GM12865 (cell line): ENCODE measurements at regions not wholly inside any gene's neighbourhood (a gene's known extent, or its start where the extent isn't known, plus 50 kb on each side); places are given as distances from the start of the nearest gene placed in this dataset.
"Not testable (repeated sequence)": the region's sequence is repeated elsewhere in the genome, so short reads cannot be mapped to it uniquely, and the experiment has no call there.

ENCODE experiments used
- DNase-seq: peaks from one replicate; pipeline ENCODE4 v3.0.0; 2010; ENCODE audit warnings: low read depth
- H3K4me3 ChIP-seq: 2 replicates; pipeline ENCODE4 v1.5.1; 2011; ENCODE audit warnings: mild to moderate bottlenecking, low read depth, low read length, control low read depth
- TF ChIP-seq, protein P1 (sequence below): IDR thresholded peaks from 2 replicates; pipeline ENCODE4 v1.5.1; 2011; ENCODE audit warnings: low read length, control low read depth, low read depth, inconsistent platforms; ENCODE audit not compliant: insufficient read depth; ENCODE audit errors: missing control alignments

DNA sequence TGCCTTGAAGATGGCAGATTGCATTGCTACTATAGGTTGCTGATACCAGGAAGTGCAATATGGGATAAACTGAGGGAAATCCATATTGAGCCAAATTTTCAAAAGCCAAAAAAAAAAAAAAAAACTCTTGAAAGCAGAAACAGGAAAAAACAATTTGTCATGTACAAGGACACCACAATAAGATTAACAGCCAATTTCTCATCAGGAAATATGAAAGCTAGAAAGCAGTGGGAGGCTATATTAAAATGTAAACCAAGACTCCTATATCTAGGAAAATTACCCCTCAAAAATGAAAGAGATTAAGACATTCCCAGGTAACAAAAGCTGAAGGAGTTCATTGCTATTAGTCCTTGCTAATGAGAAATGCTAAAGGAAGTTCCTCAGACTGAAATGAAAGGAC is 462.8 kb upstream of the DPH6 start:
- no peak for DNase-seq
- TF ChIP-seq, protein P1, sequence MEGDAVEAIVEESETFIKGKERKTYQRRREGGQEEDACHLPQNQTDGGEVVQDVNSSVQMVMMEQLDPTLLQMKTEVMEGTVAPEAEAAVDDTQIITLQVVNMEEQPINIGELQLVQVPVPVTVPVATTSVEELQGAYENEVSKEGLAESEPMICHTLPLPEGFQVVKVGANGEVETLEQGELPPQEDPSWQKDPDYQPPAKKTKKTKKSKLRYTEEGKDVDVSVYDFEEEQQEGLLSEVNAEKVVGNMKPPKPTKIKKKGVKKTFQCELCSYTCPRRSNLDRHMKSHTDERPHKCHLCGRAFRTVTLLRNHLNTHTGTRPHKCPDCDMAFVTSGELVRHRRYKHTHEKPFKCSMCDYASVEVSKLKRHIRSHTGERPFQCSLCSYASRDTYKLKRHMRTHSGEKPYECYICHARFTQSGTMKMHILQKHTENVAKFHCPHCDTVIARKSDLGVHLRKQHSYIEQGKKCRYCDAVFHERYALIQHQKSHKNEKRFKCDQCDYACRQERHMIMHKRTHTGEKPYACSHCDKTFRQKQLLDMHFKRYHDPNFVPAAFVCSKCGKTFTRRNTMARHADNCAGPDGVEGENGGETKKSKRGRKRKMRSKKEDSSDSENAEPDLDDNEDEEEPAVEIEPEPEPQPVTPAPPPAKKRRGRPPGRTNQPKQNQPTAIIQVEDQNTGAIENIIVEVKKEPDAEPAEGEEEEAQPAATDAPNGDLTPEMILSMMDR, result no peak
- no peak overlapping the region for H3K4me3 ChIP-seq

DNA sequence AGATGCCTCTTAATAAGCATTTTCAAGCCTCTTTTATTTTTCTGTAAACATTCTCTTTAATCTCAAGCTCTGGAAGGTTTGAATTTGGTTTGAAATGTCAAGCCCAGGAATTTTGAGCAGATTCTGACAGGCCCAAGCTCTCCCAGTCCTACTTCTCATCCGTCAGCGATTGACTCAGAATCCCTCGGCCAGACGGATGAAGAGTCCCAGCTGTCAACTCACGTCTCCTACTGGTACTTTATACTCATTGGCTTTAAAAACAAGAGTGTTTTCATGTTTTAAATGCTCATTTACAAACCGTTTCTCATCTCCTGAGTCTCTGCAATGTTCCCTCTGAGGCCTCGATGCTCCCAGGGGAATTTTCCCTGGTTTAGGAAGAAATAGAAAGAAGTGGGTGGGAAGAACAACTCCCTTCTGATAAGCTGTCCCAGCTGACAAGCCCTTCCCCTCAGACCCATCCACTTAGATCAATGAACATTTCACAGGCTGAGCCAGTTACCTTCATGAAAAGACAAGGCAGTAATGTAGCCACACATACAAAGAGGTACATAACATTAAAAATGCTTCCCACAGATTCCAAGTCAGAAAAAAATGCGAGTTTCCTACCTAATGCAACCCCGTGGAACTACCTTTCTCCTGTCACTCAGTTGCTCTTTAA is 478.2 kb upstream of the DPH6 start:
- DNase-seq, result no peak
- TF ChIP-seq, protein P1, result no peak
- H3K4me3 ChIP-seq, result no peak overlapping the region

DNA sequence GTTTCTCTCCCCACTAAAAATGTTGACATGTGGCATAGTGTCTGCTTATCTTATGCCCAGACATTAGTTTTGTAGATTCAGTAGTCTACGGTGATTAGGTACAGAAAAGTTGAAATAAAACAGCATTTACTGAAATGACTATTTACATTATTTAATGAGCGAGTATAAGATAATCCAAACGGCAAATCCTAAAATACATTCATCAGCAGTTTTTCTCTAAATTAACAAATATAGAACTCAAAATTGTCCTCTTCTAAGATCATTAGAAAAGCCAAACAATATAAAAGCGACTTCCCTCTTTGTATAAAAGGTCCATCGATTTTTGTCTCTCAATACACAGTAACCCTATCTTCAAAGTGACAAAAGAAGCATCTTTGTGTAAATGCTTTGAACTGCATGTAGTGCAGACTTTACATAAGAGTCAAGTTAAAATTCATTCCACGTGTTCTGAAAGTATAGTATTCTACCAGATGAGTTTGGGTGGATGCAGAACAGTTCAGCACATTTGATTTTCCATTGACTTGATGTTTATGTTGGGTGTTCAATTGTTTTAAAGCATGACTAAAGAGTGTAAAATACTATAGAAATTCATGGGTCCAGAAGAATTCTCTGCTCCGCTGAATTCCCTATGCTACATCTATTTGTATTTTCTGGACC is 480.8 kb upstream of the DPH6 start:
- DNase-seq, result no peak
- TF ChIP-seq, protein P1, result no peak
- H3K4me3 ChIP-seq, result no peak overlapping the region

DNA sequence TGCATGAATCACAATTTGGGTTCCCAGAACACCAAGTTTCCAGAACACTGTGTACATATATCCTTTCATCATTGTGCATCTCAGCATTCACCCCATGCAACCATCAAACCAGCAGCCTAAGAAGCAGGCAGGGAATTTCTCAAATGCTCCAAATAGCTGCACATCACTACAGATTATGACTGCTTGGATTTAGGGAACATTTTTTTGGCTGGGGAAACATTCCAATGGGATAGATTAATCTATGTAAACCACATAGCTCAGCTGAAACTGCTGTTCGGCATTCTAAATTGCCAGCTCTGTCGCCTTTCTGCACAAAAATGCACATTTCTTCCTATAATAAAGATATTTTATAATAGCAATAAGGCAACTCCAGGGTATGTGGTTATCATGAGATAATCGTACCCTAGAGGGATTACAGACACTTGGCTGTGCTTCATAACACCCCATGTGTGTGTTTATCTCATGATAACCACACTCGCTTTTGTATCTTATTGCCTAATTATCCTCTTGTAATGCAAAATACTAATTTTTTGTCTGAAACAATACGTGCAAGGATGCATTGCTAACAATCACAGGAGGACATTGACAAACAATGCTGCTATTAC is 483.7 kb upstream of the DPH6 start:
- no peak overlapping the region for H3K4me3 ChIP-seq
- TF ChIP-seq, protein P1, result no peak
- DNase-seq, result no peak

DNA sequence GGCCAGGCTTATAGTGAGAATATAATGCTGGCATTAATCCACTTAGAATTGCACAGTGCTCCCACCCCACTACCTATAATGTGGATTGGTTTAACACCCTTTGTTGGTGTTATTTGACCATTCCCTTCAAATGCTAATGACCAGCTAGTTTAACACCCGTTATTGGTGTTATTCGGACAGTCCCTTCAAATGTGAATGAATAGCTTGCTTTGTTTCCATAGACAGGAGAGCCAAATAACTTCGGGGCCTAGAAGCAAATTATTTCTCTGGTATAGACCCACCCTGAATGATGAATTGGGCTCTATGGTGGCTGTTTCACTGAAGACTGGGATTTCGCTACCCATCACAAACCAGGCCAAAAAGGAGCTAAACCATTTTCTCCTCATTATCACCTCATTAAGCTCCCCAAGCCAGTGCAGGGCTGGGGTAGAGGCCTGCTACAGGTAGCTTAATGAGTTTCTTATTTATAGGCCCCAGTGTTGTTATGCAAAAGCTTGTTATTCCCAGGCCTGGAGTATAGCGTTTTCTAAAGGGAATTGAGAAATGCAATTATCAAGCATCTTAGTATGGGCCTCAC is 494.1 kb upstream of the DPH6 start:
- no peak for DNase-seq
- no peak overlapping the region for H3K4me3 ChIP-seq
- TF ChIP-seq, protein P1, result no peak

DNA sequence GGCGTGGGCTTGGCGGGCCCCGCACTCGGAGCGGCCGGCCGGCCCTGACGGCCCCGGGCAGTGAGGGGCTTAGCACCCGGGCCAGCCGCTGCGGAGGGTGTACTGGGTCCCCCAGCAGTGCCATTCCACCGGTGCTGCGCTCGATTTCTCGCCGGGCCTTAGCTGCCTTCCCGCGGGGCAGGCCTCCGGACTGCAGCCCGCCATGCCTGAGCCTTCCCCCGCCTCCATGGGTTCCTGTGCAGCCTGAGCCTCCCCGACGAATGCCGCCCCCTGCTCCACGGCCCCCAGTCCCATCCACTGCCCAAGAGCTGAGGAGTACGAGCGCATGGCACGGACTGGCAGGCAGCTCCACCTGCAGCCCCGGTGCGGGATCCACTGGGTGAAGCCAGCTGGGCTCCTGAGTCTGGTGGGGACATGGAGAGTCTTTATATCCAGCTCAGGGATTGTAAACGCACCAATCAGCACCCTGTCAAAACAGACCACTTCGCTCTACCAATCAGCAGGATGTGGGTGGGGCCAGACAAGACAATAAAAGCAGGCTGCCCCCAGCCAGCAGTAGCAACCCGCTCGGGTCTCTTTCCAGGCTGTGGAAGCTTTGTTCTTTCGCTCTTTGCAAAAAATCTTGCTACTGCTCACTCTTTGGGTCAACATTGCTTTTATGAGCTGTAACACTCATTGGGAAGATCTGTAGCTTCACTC is 501.2 kb upstream of the DPH6 start:
- not testable (repeated sequence) for H3K4me3 ChIP-seq, DNase-seq

DNA sequence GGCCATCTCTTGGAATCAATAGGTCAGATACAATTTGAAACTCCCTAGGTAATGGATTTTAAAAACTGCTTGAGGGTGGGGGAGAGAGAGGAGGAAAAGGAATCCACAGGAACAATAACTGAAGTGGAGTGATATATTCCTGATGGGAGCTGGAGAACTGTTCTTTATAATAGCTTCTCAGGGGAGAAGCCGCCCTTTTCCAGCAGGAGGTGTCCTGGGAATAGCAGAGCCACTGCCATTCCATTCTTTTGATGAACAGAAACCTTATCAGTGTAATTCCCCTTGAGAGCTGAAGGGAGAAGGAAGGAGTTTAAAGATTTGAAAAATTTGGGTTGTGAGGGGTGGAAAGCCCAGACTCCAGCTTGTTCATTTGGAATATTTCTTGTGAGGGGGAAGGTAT is 504.9 kb upstream of the DPH6 start:
- no peak overlapping the region for H3K4me3 ChIP-seq
- no peak for DNase-seq
- TF ChIP-seq, protein P1, result no peak

DNA sequence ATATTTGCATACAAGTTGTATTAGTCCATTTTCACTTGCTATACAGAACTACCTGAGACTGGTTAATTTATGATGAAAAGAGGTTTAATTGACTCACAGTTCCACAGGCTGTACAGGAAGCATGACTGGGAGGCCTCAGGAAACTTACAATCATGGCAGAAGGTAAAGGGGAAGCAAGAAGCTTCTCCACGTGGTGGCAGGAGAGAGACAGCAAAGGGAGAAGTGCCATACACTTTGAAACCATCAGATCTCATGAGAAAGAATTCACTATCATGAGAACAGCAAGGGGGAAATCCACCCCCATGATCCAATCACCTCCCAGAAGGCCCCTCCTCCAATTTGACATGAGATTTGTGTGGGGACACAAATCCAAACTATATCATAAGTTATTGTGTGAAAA is 506.7 kb upstream of the DPH6 start:
- peak; percentile 1 for DNase-seq
- H3K4me3 ChIP-seq, result not testable (repeated sequence)
